ENCODE measurements at regions not wholly inside any gene's neighbourhood (a gene's known extent, or its start where the extent isn't known, plus 50 kb on each side); places are given as distances from the start of the nearest gene placed in this dataset.

DNA sequence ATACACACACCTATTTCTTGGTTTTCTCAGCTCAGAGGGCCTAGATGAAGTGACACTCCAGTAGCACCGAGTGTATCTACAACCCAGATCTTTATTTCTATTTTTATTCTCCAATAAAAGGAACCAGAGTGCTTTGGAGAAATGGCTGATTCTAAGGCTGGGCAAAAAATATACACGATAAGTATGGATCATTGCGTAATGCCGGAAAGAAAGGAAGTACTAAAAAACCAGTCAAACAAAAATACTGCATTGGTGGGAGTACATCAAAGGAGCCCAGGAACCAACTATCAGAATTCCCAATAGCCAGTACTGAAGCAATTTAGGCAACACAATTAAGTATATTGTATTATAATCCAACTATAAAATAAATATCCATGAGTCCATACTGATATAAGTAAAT is 400.9 kb upstream of the CCDC196 start:
- FAIRE-seq (no peak), DNase-seq (ENCODE audit: insufficient read length, low spot score) (no peak)
- TF ChIP-seq POU2F2 (IDR thresholded peaks at IDR 0.05; ENCODE audit: low read depth, low read length) (no peak), POLR2A (IDR thresholded peaks at IDR 0.05; ENCODE audit: low read depth, low read length) (no peak), POLR2AphosphoS5 (IDR thresholded peaks at IDR 0.05; ENCODE audit: low read depth, low read length) (no peak), TAF1 (IDR thresholded peaks at IDR 0.05; ENCODE audit: low read depth, low read length) (no peak), PAX5 (IDR thresholded peaks at IDR 0.05; ENCODE audit: insufficient read depth, low read length, severe bottlenecking) (no peak), SPI1 (IDR thresholded peaks at IDR 0.05; ENCODE audit: low read depth, low read length) (no peak)

DNA sequence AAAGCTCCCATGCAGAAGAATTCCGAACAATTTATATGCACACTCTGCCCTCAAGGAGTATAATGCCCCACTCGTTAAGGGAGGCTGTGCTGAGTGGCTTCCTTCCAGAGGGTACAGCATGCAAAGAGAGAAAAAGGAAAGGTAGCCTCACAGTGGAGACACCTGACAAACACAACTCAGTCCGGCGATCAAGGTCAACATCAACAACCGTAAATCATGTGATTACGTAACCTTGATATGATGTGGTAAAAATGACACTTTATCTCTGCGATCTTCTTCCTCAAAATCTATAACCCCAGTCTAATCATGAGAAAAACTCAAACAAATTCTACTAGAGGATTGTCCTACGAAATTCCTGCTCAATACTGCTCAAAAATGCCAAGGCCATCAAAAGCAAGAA is 400.5 kb upstream of the CCDC196 start:
- DNase-seq (ENCODE audit: insufficient read length, low spot score) (no peak), FAIRE-seq (no peak)
- TF ChIP-seq TAF1 (IDR thresholded peaks at IDR 0.05; ENCODE audit: low read depth, low read length) (no peak), SPI1 (IDR thresholded peaks at IDR 0.05; ENCODE audit: low read depth, low read length) (no peak), POLR2AphosphoS5 (IDR thresholded peaks at IDR 0.05; ENCODE audit: low read depth, low read length) (no peak), POU2F2 (IDR thresholded peaks at IDR 0.05; ENCODE audit: low read depth, low read length) (no peak), POLR2A (IDR thresholded peaks at IDR 0.05; ENCODE audit: low read depth, low read length) (no peak), PAX5 (IDR thresholded peaks at IDR 0.05; ENCODE audit: insufficient read depth, low read length, severe bottlenecking) (no peak)

- DNase-seq (ENCODE audit: insufficient read length, low spot score) (no peak), FAIRE-seq (no peak)
- no peak for TF ChIP-seq TAF1 (IDR thresholded peaks at IDR 0.05; ENCODE audit: low read depth, low read length)
- TF ChIP-seq PAX5 (IDR thresholded peaks at IDR 0.05; ENCODE audit: insufficient read depth, low read length, severe bottlenecking) = no peak
- TF ChIP-seq SPI1 (IDR thresholded peaks at IDR 0.05; ENCODE audit: low read depth, low read length) = no peak
- TF ChIP-seq POLR2A (IDR thresholded peaks at IDR 0.05; ENCODE audit: low read depth, low read length) = no peak
- TF ChIP-seq POLR2AphosphoS5 (IDR thresholded peaks at IDR 0.05; ENCODE audit: low read depth, low read length) = no peak
Measured at GRCh38 chr14:66087231-66087630, 398.9 kb upstream of the CCDC196 start.

GRCh38 chr14:66088656-66089055 is 397.5 kb upstream of the CCDC196 start:
- FAIRE-seq (no peak), DNase-seq (ENCODE audit: insufficient read length, low spot score) (no peak)
- no peak for TF ChIP-seq POU2F2 (IDR thresholded peaks at IDR 0.05; ENCODE audit: low read depth, low read length)
- TF ChIP-seq POLR2A (IDR thresholded peaks at IDR 0.05; ENCODE audit: low read depth, low read length) = no peak
- no peak for TF ChIP-seq PAX5 (IDR thresholded peaks at IDR 0.05; ENCODE audit: insufficient read depth, low read length, severe bottlenecking)
- TF ChIP-seq TAF1 (IDR thresholded peaks at IDR 0.05; ENCODE audit: low read depth, low read length) = no peak
- TF ChIP-seq SPI1 (IDR thresholded peaks at IDR 0.05; ENCODE audit: low read depth, low read length) = no peak
- no peak for TF ChIP-seq POLR2AphosphoS5 (IDR thresholded peaks at IDR 0.05; ENCODE audit: low read depth, low read length)

DNA sequence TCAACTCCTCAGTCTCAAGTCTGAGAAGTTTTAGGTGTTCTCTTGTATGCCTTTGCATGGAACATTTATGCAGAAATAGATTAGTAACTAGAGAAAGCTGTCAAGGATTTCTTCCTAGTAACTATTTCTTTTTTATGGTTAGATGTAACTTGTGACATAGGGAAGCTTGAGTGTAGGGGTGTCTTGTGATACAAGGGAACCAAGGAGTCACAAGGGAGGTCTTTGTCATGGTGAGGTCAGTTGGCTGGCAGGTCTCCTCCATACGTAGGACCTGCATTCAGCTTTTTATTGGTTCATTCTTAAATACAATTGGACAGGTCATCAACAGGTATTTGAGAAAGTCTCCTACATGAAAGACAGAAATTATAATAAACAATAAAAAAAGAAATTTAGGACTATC is 394.0 kb upstream of the CCDC196 start:
- FAIRE-seq = no peak
- no peak for TF ChIP-seq TAF1 (IDR thresholded peaks at IDR 0.05; ENCODE audit: low read depth, low read length)
- TF ChIP-seq POLR2A (IDR thresholded peaks at IDR 0.05; ENCODE audit: low read depth, low read length) = no peak
- TF ChIP-seq SPI1 (IDR thresholded peaks at IDR 0.05; ENCODE audit: low read depth, low read length) = no peak
- no peak for TF ChIP-seq PAX5 (IDR thresholded peaks at IDR 0.05; ENCODE audit: insufficient read depth, low read length, severe bottlenecking)
- TF ChIP-seq POLR2AphosphoS5 (IDR thresholded peaks at IDR 0.05; ENCODE audit: low read depth, low read length) = no peak
- no peak for TF ChIP-seq POU2F2 (IDR thresholded peaks at IDR 0.05; ENCODE audit: low read depth, low read length)
- DNase-seq (ENCODE audit: insufficient read length, low spot score) = no peak

- no peak for FAIRE-seq
- DNase-seq (ENCODE audit: insufficient read length, low spot score) = no peak
- TF ChIP-seq SPI1 (IDR thresholded peaks at IDR 0.05; ENCODE audit: low read depth, low read length) (no peak), POLR2A (IDR thresholded peaks at IDR 0.05; ENCODE audit: low read depth, low read length) (no peak), PAX5 (IDR thresholded peaks at IDR 0.05; ENCODE audit: insufficient read depth, low read length, severe bottlenecking) (no peak), POU2F2 (IDR thresholded peaks at IDR 0.05; ENCODE audit: low read depth, low read length) (no peak), POLR2AphosphoS5 (IDR thresholded peaks at IDR 0.05; ENCODE audit: low read depth, low read length) (no peak), TAF1 (IDR thresholded peaks at IDR 0.05; ENCODE audit: low read depth, low read length) (no peak)
Measured at GRCh38 chr14:66092748-66093147, 393.4 kb upstream of the CCDC196 start.

GRCh38 chr14:66094001-66094727 is 392.0 kb upstream of the CCDC196 start:
- FAIRE-seq = no peak
- TF ChIP-seq PAX5 (IDR thresholded peaks at IDR 0.05; ENCODE audit: insufficient read depth, low read length, severe bottlenecking) (no peak), SPI1 (IDR thresholded peaks at IDR 0.05; ENCODE audit: low read depth, low read length) (no peak), POLR2AphosphoS5 (IDR thresholded peaks at IDR 0.05; ENCODE audit: low read depth, low read length) (no peak), TAF1 (IDR thresholded peaks at IDR 0.05; ENCODE audit: low read depth, low read length) (no peak), POLR2A (IDR thresholded peaks at IDR 0.05; ENCODE audit: low read depth, low read length) (no peak), POU2F2 (IDR thresholded peaks at IDR 0.05; ENCODE audit: low read depth, low read length) (no peak)
- no peak for DNase-seq (ENCODE audit: insufficient read length, low spot score)

DNA sequence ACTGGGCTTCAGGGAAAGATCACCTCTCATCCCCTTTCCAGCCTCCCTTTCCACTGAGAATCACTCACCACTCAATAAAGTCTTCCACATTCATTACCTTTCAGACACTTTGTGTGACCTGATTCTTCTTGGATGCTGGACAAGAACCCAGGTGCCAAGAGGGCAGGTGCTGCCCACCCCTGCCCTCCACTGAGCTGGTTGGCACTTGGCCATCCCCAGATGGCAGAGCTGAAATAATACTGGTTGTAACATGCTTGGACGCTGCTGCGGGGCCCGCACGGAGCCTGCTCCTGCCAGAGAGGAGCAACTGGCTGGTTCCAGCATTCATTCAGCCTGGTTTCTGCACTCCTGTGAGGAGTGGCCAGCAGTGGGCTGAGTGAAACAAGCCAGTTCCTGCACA is 386.7 kb upstream of the CCDC196 start:
- DNase-seq (ENCODE audit: insufficient read length, low spot score) (no peak), FAIRE-seq (no peak)
- TF ChIP-seq PAX5 (IDR thresholded peaks at IDR 0.05; ENCODE audit: insufficient read depth, low read length, severe bottlenecking) (no peak), SPI1 (IDR thresholded peaks at IDR 0.05; ENCODE audit: low read depth, low read length) (no peak), TAF1 (IDR thresholded peaks at IDR 0.05; ENCODE audit: low read depth, low read length) (no peak), POLR2AphosphoS5 (IDR thresholded peaks at IDR 0.05; ENCODE audit: low read depth, low read length) (no peak), POU2F2 (IDR thresholded peaks at IDR 0.05; ENCODE audit: low read depth, low read length) (no peak), POLR2A (IDR thresholded peaks at IDR 0.05; ENCODE audit: low read depth, low read length) (no peak)

DNA sequence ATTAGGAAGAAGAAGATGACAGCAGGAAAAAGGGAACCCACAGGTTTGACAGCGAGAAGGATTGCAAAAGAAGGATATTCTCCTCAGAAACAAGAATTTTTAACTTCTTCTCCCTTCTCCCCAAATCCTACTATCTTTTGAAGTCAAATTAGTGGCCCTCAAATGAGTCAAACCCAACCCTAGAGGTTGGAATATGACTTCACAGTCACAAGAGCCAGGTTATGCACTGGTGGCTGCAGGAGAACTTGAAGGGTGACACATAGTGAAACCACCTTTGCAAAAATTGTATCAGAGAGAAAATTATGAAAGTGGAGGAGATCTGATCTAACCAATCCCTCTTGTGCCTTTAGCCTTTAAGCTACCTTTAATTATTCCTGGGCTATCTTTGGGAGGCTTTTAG is 386.2 kb upstream of the CCDC196 start:
- no peak for FAIRE-seq
- TF ChIP-seq POLR2AphosphoS5 (IDR thresholded peaks at IDR 0.05; ENCODE audit: low read depth, low read length) (no peak), SPI1 (IDR thresholded peaks at IDR 0.05; ENCODE audit: low read depth, low read length) (no peak), TAF1 (IDR thresholded peaks at IDR 0.05; ENCODE audit: low read depth, low read length) (no peak), PAX5 (IDR thresholded peaks at IDR 0.05; ENCODE audit: insufficient read depth, low read length, severe bottlenecking) (peak; percentile 64), POLR2A (IDR thresholded peaks at IDR 0.05; ENCODE audit: low read depth, low read length) (no peak), POU2F2 (IDR thresholded peaks at IDR 0.05; ENCODE audit: low read depth, low read length) (no peak)

More for the DNA sequence above, 386.2 kb upstream of the CCDC196 start:
- DNase-seq (ENCODE audit: insufficient read length, low spot score) = peak; percentile 33

Measured in GM12891 (cell line).